Activated CD4-positive, alpha-beta T cell treated with anti-CD3 and anti-CD28 coated beads, Interleukin-2, amount 50 U/mL, for 48 hours (primary cell): ENCODE measurements at regions not wholly inside any gene's neighbourhood (a gene's known extent, or its start where the extent isn't known, plus 50 kb on each side); places are given as distances from the start of the nearest gene placed in this dataset.
"Not testable (repeated sequence)": the region's sequence is repeated elsewhere in the genome, so short reads cannot be mapped to it uniquely, and the experiment has no call there.

Source experiments
- DNase-seq, 2 experiments: peaks; one replicate each; pipeline ENCODE4 v3.0.0-alpha.2; 2020

- no peak for DNase-seq
These were observed 288.6 kb downstream of the NDUFA10 start for GRCh38 chr2:239736358-239737143.

GRCh38 chr2:239735829-239736357, 289.2 kb downstream of the NDUFA10 start:
- DNase-seq, result no peak

GRCh38 chr2:239735131-239735828, 289.9 kb downstream of the NDUFA10 start:
- no peak for DNase-seq

GRCh38 chr2:239734436-239735005, 290.6 kb downstream of the NDUFA10 start:
- DNase-seq, result no peak

- no peak for DNase-seq
These were observed 292.5 kb downstream of the NDUFA10 start for GRCh38 chr2:239732666-239733010.

- no peak for DNase-seq
These were observed 293.0 kb downstream of the NDUFA10 start for GRCh38 chr2:239731998-239732665.

GRCh38 chr2:239731422-239731821, 293.7 kb downstream of the NDUFA10 start:
- DNase-seq, result no peak

- no peak for DNase-seq
These were observed 294.2 kb downstream of the NDUFA10 start for GRCh38 chr2:239730897-239731296.

- DNase-seq, result not testable (repeated sequence)
These were observed 294.6 kb downstream of the NDUFA10 start for GRCh38 chr2:239730567-239730882.

- peak in 1 of 2 experiments; percentile 4 for DNase-seq
These were observed 295.2 kb downstream of the NDUFA10 start for GRCh38 chr2:239729681-239730566.

GRCh38 chr2:239729151-239729550, 296.0 kb downstream of the NDUFA10 start:
- no peak for DNase-seq

- DNase-seq, result no peak
These were observed 296.4 kb downstream of the NDUFA10 start for GRCh38 chr2:239728751-239729150.

- DNase-seq, result no peak
These were observed 297.2 kb downstream of the NDUFA10 start for GRCh38 chr2:239727776-239728600.

GRCh38 chr2:239727182-239727775, 297.9 kb downstream of the NDUFA10 start:
- DNase-seq, result no peak

GRCh38 chr2:239726631-239727181, 298.4 kb downstream of the NDUFA10 start:
- no peak for DNase-seq

GRCh38 chr2:239726091-239726591, 299.0 kb downstream of the NDUFA10 start:
- DNase-seq, result no peak

- DNase-seq, result no peak
These were observed 299.6 kb downstream of the NDUFA10 start for GRCh38 chr2:239725551-239725890.

GRCh38 chr2:239724851-239725550, 300.1 kb downstream of the NDUFA10 start:
- DNase-seq, result no peak

GRCh38 chr2:239724194-239724849, 300.8 kb downstream of the NDUFA10 start:
- DNase-seq, result no peak
